ENCODE measurements at regions not wholly inside any gene's neighbourhood (a gene's known extent, or its start where the extent isn't known, plus 50 kb on each side); places are given as distances from the start of the nearest gene placed in this dataset.

DNA sequence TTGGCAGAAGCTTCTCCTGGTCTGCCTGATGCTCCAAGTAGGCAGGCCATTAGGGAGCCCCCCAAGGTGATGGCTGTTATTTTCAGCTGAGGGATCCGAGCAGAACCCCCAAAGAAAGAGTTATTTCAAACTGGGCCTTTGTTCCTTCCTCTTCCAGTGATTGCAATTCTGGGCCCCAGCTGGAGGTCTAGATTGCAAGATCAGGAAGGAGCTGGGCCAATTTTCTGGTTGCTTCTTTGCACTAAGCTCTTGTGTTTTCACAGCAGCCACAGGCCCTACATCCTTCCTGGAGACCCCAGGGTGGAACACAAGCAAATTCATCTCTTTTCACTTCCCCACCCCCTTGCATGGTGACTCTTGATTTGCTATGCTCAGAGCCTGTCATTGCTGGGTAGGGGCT is 215.0 kb downstream of the SEMA6A start:
- TF ChIP-seq AHR (CRISPR knock-in tag; IDR thresholded peaks at IDR 0.05) (no peak), FOXM1 (CRISPR knock-in tag; IDR thresholded peaks at IDR 0.05) (no peak), MAX (IDR thresholded peaks at IDR 0.05) (no peak), NFRKB (IDR thresholded peaks at IDR 0.05) (no peak), ZNF878 (CRISPR knock-in tag; IDR thresholded peaks at IDR 0.05) (no peak), ZNF407 (CRISPR knock-in tag; IDR thresholded peaks at IDR 0.05; ENCODE audit: not compliant biosample characterization) (no peak), ZNF143 (CRISPR knock-in tag; IDR thresholded peaks at IDR 0.05) (no peak)
- TF ChIP-seq, protein P1, sequence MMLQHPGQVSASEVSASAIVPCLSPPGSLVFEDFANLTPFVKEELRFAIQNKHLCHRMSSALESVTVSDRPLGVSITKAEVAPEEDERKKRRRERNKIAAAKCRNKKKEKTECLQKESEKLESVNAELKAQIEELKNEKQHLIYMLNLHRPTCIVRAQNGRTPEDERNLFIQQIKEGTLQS (CRISPR knock-in tag; IDR thresholded peaks at IDR 0.05) = no peak
